ENCODE measurements at regions not wholly inside any gene's neighbourhood (a gene's known extent, or its start where the extent isn't known, plus 50 kb on each side); places are given as distances from the start of the nearest gene placed in this dataset.
A peak's percentile ranks its signal among the peaks of the same experiment; 100 is the strongest.

DNA sequence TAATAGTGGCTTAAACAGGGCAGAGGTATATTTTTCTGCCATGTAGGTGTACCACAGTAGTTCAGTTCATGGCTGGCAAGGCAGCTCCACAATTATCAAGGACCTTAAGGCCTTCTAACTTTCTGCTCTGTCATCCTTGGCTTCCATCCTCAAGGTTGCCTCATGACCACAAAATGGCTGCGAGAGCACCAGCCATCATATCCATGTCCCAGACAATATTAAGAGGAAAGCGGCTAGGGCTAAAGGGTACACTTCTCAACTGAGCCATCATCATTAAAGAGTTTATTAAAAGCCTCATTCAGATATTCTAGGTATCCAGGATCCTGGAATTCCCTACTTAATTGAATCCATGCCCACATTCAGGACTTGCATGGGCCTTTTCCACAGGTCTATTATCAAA, 62.7 kb upstream of the MRI1 start:
- no peak overlapping the region for H3K4me3 Mint-ChIP-seq
- peaks cover 1% of the 10 kb centered on the region for H3K36me3 Mint-ChIP-seq
- DNase-seq (ENCODE audit: low spot score), result no peak
- no peak overlapping the region for H3K27ac Mint-ChIP-seq
- peaks cover 16% of the 10 kb centered on the region for H3K27me3 Mint-ChIP-seq (ENCODE audit: insufficient read depth, low read depth)
- Histone ChIP-seq H4K20me1 (ENCODE audit: low read depth) (no peaks in the 10 kb centered on the region), H3K4me1 (peaks cover 5% of the 10 kb centered on the region), H3K36me3 (no peaks in the 10 kb centered on the region), H2AFZ (replicated peaks) (no peak overlapping the region), H3F3A (ENCODE audit: low read depth) (no peaks in the 10 kb centered on the region), H3K9ac (no peak overlapping the region), H3K27me3 (no peaks in the 10 kb centered on the region), H3K4me3 (no peak overlapping the region), H3K9me3 (ENCODE audit: low read depth) (no peaks in the 10 kb centered on the region), H3K27ac (no peak overlapping the region), H3K4me2 (no peak overlapping the region), H3K79me2 (ENCODE audit: low read depth) (no peaks in the 10 kb centered on the region)
- H3K9me3 Mint-ChIP-seq, result peaks cover 20% of the 10 kb centered on the region
- TF ChIP-seq EZH2 (IDR thresholded peaks at IDR 0.05), result no peak
- peaks cover 15% of the 10 kb centered on the region for H3K4me1 Mint-ChIP-seq

DNA sequence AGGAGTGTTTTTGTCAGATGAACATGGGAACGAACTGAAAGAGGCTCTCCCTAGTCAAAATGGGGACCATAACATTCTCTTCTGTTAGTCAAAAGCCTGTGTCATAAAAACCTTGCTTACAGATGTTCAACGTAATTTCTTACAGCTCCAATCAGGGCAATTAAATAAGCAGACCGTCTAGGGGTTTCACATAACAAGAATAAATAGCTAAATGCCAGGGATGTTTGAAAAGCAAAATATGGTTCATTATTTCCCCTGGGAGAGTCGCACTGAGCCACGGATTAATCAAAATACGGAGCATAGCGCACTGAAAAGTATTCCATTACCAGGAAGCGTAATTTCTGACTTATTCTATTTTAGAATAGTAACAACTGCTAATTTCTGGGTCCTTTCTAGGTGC, 63.7 kb upstream of the MRI1 start:
- H3K79me2 ChIP-seq (ENCODE audit: low read depth), result no peaks in the 10 kb centered on the region
- H3K9ac ChIP-seq, result no peak overlapping the region
- no peak overlapping the region for H3K4me3 Mint-ChIP-seq
- H3F3A ChIP-seq (ENCODE audit: low read depth), result no peaks in the 10 kb centered on the region
- H3K27ac Mint-ChIP-seq, result peak overlapping the region; percentile 39
- no peaks in the 10 kb centered on the region for H3K9me3 ChIP-seq (ENCODE audit: low read depth)
- H3K36me3 ChIP-seq, result no peaks in the 10 kb centered on the region
- TF ChIP-seq, protein P1, sequence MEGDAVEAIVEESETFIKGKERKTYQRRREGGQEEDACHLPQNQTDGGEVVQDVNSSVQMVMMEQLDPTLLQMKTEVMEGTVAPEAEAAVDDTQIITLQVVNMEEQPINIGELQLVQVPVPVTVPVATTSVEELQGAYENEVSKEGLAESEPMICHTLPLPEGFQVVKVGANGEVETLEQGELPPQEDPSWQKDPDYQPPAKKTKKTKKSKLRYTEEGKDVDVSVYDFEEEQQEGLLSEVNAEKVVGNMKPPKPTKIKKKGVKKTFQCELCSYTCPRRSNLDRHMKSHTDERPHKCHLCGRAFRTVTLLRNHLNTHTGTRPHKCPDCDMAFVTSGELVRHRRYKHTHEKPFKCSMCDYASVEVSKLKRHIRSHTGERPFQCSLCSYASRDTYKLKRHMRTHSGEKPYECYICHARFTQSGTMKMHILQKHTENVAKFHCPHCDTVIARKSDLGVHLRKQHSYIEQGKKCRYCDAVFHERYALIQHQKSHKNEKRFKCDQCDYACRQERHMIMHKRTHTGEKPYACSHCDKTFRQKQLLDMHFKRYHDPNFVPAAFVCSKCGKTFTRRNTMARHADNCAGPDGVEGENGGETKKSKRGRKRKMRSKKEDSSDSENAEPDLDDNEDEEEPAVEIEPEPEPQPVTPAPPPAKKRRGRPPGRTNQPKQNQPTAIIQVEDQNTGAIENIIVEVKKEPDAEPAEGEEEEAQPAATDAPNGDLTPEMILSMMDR (IDR thresholded peaks at IDR 0.05), result no peak
- TF ChIP-seq EZH2 (IDR thresholded peaks at IDR 0.05) (no peak), EZH2phosphoT487 (IDR thresholded peaks at IDR 0.05) (no peak)
- no peak overlapping the region for H2AFZ ChIP-seq (replicated peaks)
- peaks cover 1% of the 10 kb centered on the region for H3K36me3 Mint-ChIP-seq
- H3K27me3 ChIP-seq, result no peaks in the 10 kb centered on the region
- H3K4me1 Mint-ChIP-seq, result peaks cover 15% of the 10 kb centered on the region
- no peaks in the 10 kb centered on the region for H4K20me1 ChIP-seq (ENCODE audit: low read depth)
- no peak overlapping the region for H3K4me2 ChIP-seq
- no peak overlapping the region for H3K27ac ChIP-seq
- H3K27me3 Mint-ChIP-seq (ENCODE audit: insufficient read depth, low read depth), result peaks cover 17% of the 10 kb centered on the region
- H3K4me1 ChIP-seq, result peaks cover 5% of the 10 kb centered on the region
- peaks cover 15% of the 10 kb centered on the region for H3K9me3 Mint-ChIP-seq
- H3K4me3 ChIP-seq, result no peak overlapping the region
- DNase-seq (ENCODE audit: low spot score), result no peak

DNA sequence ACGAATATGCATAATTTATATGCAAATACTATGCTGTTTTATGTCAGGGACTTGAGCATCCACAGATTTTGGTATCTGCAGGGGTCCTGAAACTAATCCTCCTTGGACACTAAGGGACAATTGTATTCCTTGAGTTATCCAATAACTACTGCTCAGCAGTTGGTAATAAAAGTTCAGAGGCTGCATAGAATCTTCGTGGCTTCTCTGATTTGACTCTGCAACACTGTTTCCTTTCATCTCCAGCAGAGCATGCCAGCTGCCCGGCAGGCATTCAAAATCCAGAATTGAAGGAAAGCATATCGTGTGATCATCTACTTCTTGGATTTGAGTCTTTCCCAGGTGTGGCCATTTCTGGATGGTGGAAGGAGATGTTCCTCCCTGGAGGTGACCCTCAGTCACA, 64.5 kb upstream of the MRI1 start:
- TF ChIP-seq, protein P1 (IDR thresholded peaks at IDR 0.05), result no peak
- TF ChIP-seq EZH2phosphoT487 (IDR thresholded peaks at IDR 0.05) (no peak), EZH2 (IDR thresholded peaks at IDR 0.05) (no peak)
- peak overlapping the region; percentile 1 for H3K4me3 Mint-ChIP-seq
- DNase-seq (ENCODE audit: low spot score), result no peak
- H3K4me1 Mint-ChIP-seq, result peaks cover 15% of the 10 kb centered on the region
- H3K27me3 Mint-ChIP-seq (ENCODE audit: insufficient read depth, low read depth), result peaks cover 13% of the 10 kb centered on the region
- peaks cover 1% of the 10 kb centered on the region for H3K36me3 Mint-ChIP-seq
- Histone ChIP-seq H4K20me1 (ENCODE audit: low read depth) (no peaks in the 10 kb centered on the region), H3K9ac (no peak overlapping the region), H3K36me3 (no peaks in the 10 kb centered on the region), H3K4me1 (peaks cover 5% of the 10 kb centered on the region), H2AFZ (replicated peaks) (no peak overlapping the region), H3K4me3 (no peak overlapping the region), H3F3A (ENCODE audit: low read depth) (no peaks in the 10 kb centered on the region), H3K9me3 (ENCODE audit: low read depth) (no peaks in the 10 kb centered on the region), H3K79me2 (ENCODE audit: low read depth) (no peaks in the 10 kb centered on the region), H3K27me3 (no peaks in the 10 kb centered on the region), H3K4me2 (no peak overlapping the region), H3K27ac (no peak overlapping the region)
- peaks cover 11% of the 10 kb centered on the region for H3K9me3 Mint-ChIP-seq
- peak overlapping the region; percentile 70 for H3K27ac Mint-ChIP-seq

DNA sequence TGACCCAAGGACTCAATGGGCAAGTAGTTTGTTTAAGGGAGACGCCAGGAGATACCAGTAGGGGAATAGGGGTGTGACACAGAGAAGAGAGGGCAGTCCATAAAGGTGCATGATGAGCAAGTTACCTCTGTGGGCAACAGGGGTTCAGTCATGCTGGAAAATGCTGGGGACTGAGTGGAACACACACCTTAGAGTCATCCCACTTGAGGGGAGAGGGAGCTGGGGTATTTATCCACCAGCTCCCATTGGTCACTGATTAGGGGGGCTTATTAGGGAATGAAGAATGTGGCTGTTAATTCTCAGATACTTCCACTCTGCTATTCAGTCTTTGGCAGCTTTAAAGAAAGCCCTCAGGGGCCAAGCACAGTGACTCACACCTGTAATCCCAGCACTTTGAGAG, 67.5 kb upstream of the MRI1 start:
- H3K79me2 ChIP-seq (ENCODE audit: low read depth), result no peaks in the 10 kb centered on the region
- H3K36me3 ChIP-seq, result no peaks in the 10 kb centered on the region
- H3K9me3 Mint-ChIP-seq, result peaks cover 6% of the 10 kb centered on the region
- no peak overlapping the region for H3K27ac Mint-ChIP-seq
- no peak overlapping the region for H3K4me3 ChIP-seq
- no peak overlapping the region for H3K4me2 ChIP-seq
- no peaks in the 10 kb centered on the region for H3K9me3 ChIP-seq (ENCODE audit: low read depth)
- no peaks in the 10 kb centered on the region for H3F3A ChIP-seq (ENCODE audit: low read depth)
- no peak overlapping the region for H2AFZ ChIP-seq (replicated peaks)
- no peaks in the 10 kb centered on the region for H3K27me3 ChIP-seq
- peaks cover 15% of the 10 kb centered on the region for H3K27me3 Mint-ChIP-seq (ENCODE audit: insufficient read depth, low read depth)
- H3K4me1 Mint-ChIP-seq, result peaks cover 28% of the 10 kb centered on the region
- no peak overlapping the region for H3K4me3 Mint-ChIP-seq
- peaks cover 1% of the 10 kb centered on the region for H3K36me3 Mint-ChIP-seq
- no peak for DNase-seq (ENCODE audit: low spot score)
- H3K9ac ChIP-seq, result no peak overlapping the region
- TF ChIP-seq EZH2 (IDR thresholded peaks at IDR 0.05), result no peak
- H3K4me1 ChIP-seq, result peaks cover 5% of the 10 kb centered on the region
- no peak overlapping the region for H3K27ac ChIP-seq
- no peaks in the 10 kb centered on the region for H4K20me1 ChIP-seq (ENCODE audit: low read depth)
